ENCODE measurements at regions not wholly inside any gene's neighbourhood (a gene's known extent, or its start where the extent isn't known, plus 50 kb on each side); places are given as distances from the start of the nearest gene placed in this dataset.

GRCh38 chr3:187531831-187532230 lies 138.4 kb downstream of the SST start:
- in situ Hi-C loops (cut with HindIII; ENCODE audit: low sequenced_read_pairs): no loop called here
- DNase-seq (ENCODE audit: low read depth, low spot score): no peak
- H3K4me3 ChIP-seq (ENCODE audit: low read depth, low read length): no peak overlapping the region
- TF ChIP-seq CTCF (IDR thresholded peaks at IDR 0.05; ENCODE audit: low read depth, low read length): no peak

GRCh38 chr3:187522890-187523289 lies 147.3 kb downstream of the SST start:
- no peak for DNase-seq (ENCODE audit: low read depth, low spot score)

GRCh38 chr3:187522293-187522692 lies 147.9 kb downstream of the SST start:
- no peak overlapping the region for H3K4me3 ChIP-seq (ENCODE audit: low read depth, low read length)
- in situ Hi-C loops (cut with HindIII; ENCODE audit: low sequenced_read_pairs): no loop called here
- no peak for DNase-seq (ENCODE audit: low read depth, low spot score)
- no peak for TF ChIP-seq CTCF (IDR thresholded peaks at IDR 0.05; ENCODE audit: low read depth, low read length)

More at GRCh38 chr3:187522890-187523289, 147.3 kb downstream of the SST start:
- H3K4me3 ChIP-seq (ENCODE audit: low read depth, low read length): no peak overlapping the region
- in situ Hi-C loops (cut with HindIII; ENCODE audit: low sequenced_read_pairs): no loop called here
- TF ChIP-seq CTCF (IDR thresholded peaks at IDR 0.05; ENCODE audit: low read depth, low read length): no peak

GRCh38 chr3:187521546-187521945 lies 148.6 kb downstream of the SST start:
- no peak for DNase-seq (ENCODE audit: low read depth, low spot score)
- in situ Hi-C loops (cut with HindIII; ENCODE audit: low sequenced_read_pairs): no loop called here
- TF ChIP-seq CTCF (IDR thresholded peaks at IDR 0.05; ENCODE audit: low read depth, low read length): no peak
- no peak overlapping the region for H3K4me3 ChIP-seq (ENCODE audit: low read depth, low read length)

GRCh38 chr3:187520027-187520945 lies 149.9 kb downstream of the SST start:
- no peak overlapping the region for H3K4me3 ChIP-seq (ENCODE audit: low read depth, low read length)
- in situ Hi-C loops (cut with HindIII; ENCODE audit: low sequenced_read_pairs): no loop called here
- TF ChIP-seq CTCF (IDR thresholded peaks at IDR 0.05; ENCODE audit: low read depth, low read length): no peak
- DNase-seq (ENCODE audit: low read depth, low spot score): no peak

GRCh38 chr3:187519428-187519890 lies 150.7 kb downstream of the SST start:
- DNase-seq (ENCODE audit: low read depth, low spot score): peak; percentile 51
- no peak for TF ChIP-seq CTCF (IDR thresholded peaks at IDR 0.05; ENCODE audit: low read depth, low read length)
- no peak overlapping the region for H3K4me3 ChIP-seq (ENCODE audit: low read depth, low read length)
- in situ Hi-C loops (cut with HindIII; ENCODE audit: low sequenced_read_pairs): no loop called here

Measured in astrocyte of the spinal cord (primary cell).